Upper lobe of left lung (tissue), 4 donors: ENCODE measurements at regions not wholly inside any gene's neighbourhood (a gene's known extent, or its start where the extent isn't known, plus 50 kb on each side); places are given as distances from the start of the nearest gene placed in this dataset.

Experiments
- CTCF ChIP-seq, 6 experiments: fragments of 450-650 bp in 4 of 6; fragments of 200-600 bp in 2 of 6; sonication (generic) in 2 of 6; IDR thresholded peaks; one replicate each; pipeline ENCODE4 v1.5.1; 2016 to 2019; ENCODE audit warnings: antibody characterized with exemption in 6 of 6
- EP300 ChIP-seq, 4 donors: sonication (generic); formaldehyde crosslinking; IDR thresholded peaks; one replicate each; pipeline ENCODE4 v1.5.1; 2017; ENCODE audit warnings: antibody characterized with exemption in 4 of 4, control low read depth in 2 of 4
- POLR2A ChIP-seq, 4 donors: fragments of 450-650 bp; IDR thresholded peaks; one replicate each; pipeline ENCODE4 v1.5.1; 2016 to 2017; ENCODE audit warnings: antibody characterized with exemption in 4 of 4, mild to moderate bottlenecking in 2 of 4
- POLR2AphosphoS5 ChIP-seq, 2 donors: sonication (generic); formaldehyde crosslinking; IDR thresholded peaks; one replicate each; pipeline ENCODE4 v1.5.1; 2017; ENCODE audit warnings: antibody characterized with exemption in 2 of 2

- TF ChIP-seq CTCF (IDR thresholded peaks at IDR 0.05), result no peak
- TF ChIP-seq POLR2A (IDR thresholded peaks at IDR 0.05), result no peak
- TF ChIP-seq EP300 (IDR thresholded peaks at IDR 0.05), result no peak
- TF ChIP-seq POLR2AphosphoS5 (IDR thresholded peaks at IDR 0.05), result no peak
Measured at GRCh38 chr20:60694763-60695162, 557.3 kb upstream of the CDH4 start.
